ENCODE measurements at regions not wholly inside any gene's neighbourhood (a gene's known extent, or its start where the extent isn't known, plus 50 kb on each side); places are given as distances from the start of the nearest gene placed in this dataset.

DNA sequence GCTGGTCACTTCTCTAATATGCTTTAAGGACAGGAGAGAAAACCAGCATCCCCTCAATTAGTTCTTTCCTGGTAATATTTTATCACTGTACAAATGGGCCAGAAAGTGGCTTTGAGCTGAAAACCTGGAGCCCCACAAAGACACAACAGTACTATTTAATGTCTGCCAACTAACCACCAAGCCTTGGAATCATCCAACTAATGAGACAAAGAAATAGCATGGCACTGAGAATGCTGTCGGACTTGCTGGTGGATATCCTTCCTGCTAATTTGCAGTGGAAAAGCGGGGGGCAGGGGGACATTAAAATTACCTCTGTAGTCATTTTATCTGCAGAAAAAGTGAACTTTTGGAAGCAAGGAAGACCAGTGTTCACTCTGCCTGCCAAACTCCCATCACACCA lies 288.5 kb downstream of the KBTBD8 start:
- ChIA-PET POLR2A (no interaction called here), CTCF (no interaction called here)
- TF ChIP-seq, protein P1, sequence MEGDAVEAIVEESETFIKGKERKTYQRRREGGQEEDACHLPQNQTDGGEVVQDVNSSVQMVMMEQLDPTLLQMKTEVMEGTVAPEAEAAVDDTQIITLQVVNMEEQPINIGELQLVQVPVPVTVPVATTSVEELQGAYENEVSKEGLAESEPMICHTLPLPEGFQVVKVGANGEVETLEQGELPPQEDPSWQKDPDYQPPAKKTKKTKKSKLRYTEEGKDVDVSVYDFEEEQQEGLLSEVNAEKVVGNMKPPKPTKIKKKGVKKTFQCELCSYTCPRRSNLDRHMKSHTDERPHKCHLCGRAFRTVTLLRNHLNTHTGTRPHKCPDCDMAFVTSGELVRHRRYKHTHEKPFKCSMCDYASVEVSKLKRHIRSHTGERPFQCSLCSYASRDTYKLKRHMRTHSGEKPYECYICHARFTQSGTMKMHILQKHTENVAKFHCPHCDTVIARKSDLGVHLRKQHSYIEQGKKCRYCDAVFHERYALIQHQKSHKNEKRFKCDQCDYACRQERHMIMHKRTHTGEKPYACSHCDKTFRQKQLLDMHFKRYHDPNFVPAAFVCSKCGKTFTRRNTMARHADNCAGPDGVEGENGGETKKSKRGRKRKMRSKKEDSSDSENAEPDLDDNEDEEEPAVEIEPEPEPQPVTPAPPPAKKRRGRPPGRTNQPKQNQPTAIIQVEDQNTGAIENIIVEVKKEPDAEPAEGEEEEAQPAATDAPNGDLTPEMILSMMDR (IDR thresholded peaks at IDR 0.05; ENCODE audit: control extremely low read depth, extremely low read depth, low read depth, missing control alignments) = no peak
- no peak for DNase-seq (ENCODE audit: extremely low spot score)

DNA sequence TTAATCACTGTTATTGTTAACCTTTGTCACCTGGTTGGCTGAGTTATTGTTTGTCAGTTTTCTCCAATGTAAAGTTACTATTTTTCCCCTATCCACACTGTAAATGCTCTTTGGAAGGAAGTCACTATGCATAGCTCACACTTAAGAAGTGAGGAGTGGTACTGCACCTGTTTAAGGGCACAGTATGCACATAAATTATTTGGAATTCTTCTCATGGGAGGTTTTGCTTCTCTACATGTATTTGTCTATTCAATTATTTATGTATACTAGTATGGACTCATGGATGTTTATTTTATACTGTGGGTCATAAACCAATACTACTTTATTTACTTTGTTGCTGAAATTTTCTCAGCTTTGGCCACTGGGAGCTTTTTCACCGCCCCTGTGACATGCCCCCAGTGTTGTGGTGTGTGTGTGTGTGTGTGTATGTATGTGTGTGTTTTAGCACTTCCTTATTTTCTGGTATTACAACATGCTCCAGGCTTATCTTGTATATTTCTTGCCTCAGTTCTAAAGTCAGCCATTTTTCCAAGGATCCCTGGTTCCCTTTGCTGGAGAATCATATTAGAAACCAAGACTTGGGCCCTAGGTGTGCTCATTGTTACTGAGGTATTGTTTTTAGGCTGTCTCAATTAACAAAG lies 290.5 kb downstream of the KBTBD8 start:
- ChIA-PET CTCF (no interaction called here), POLR2A (no interaction called here)
- DNase-seq (ENCODE audit: extremely low spot score) = no peak
- TF ChIP-seq, protein P1 (IDR thresholded peaks at IDR 0.05; ENCODE audit: control extremely low read depth, extremely low read depth, low read depth, missing control alignments) = no peak

DNA sequence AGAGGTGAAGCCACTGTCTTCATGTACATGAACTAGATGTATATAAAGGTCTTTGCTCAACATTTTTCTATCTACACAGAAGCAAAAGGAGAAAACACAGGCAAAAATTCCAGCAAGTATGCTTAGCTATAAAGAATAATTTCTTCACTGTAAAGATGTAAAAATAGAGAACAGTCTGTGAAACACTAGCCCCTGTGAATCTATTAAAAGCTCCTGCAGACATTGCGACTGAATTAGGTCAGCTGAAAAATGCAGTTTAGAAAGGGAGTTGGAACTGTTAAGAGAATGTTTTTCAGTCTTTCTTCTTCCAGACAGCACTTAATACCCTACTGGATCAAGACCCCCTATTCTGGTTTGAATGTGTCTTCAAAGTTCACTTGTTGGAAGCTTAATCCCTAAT lies 291.5 kb downstream of the KBTBD8 start:
- TF ChIP-seq, protein P1 (IDR thresholded peaks at IDR 0.05; ENCODE audit: control extremely low read depth, extremely low read depth, low read depth, missing control alignments) = no peak
- no peak for DNase-seq (ENCODE audit: extremely low spot score)
- ChIA-PET CTCF (no interaction called here), POLR2A (no interaction called here)

DNA sequence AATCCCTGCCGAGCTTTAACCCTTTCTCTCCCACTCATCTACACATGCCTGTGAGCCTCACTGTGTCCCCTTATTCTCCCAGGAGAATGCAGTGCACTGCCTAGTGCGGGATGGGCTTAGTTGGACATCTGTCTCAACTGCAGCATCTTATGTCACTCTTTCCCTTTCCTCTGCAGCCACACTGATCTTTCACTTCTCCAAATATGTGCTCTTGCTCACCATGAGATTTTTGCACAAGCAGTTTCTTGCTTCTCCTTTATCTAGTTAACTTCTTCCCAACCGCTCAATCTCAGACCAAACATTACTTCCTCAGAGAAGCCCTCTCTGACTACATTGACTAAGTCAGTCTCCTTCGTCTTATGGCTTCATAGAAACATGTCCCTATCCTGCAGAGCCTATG lies 292.3 kb downstream of the KBTBD8 start:
- CTCF ChIA-PET = interaction anchor here (1.2 kb wide), 1 partner anchor 176 kb away, joined by 3 read pairs; no protein-coding TSS in a partner anchor
- POLR2A ChIA-PET = no interaction called here
- DNase-seq (ENCODE audit: extremely low spot score) = peak; percentile 14
- TF ChIP-seq, protein P1 (IDR thresholded peaks at IDR 0.05; ENCODE audit: control extremely low read depth, extremely low read depth, low read depth, missing control alignments) = no peak

DNA sequence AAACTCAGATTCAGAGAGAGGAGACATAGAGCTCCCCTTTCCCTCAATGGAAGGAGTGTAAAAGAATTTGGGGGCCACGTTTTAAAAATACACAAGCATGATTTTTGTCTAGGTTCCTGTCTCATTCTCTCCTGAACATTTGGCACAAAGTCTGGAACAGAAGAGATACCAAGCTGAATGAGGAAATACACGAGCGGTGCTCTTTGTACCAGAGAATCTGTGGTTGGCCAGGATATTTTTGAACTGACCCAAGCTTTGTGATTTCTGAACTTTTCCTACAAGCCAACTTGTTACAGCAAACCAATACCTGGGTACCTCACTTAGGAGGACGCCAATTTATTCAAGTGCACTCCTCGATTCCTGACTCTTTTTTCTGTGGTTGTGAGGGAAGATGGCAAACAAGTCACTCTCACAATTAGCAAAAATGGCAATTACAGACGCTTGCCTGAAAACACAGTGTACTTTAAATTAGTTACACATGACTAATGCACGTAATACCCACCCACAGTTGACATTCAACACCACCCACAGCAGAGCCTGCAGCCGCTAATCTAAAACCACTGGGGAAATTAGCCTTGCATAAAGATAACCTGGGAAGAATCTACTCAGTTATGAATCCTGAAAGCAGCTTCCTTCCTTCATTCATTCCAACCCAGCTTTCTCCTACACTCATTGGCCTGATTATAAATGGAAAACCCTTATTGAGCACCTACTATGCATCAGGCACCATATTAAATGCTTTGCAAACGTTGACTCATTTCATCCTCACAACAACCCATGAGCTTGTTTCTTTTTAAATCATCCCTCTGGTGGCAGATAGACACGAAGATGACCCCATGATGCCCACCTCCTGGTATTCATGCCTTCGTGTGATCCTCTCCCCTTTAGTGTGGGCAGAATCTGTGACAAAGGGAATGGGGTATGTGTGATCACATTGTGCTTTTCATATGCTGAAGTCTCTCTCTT lies 293.5 kb downstream of the KBTBD8 start:
- DNase-seq (ENCODE audit: extremely low spot score) = no peak
- POLR2A ChIA-PET = no interaction called here
- CTCF ChIA-PET = interaction anchor here (1.2 to 2.7 kb wide), 6 partner anchors 10 to 318 kb away, joined by 3 to 6 read pairs (median 3); no protein-coding TSS in a partner anchor
- TF ChIP-seq, protein P1 (IDR thresholded peaks at IDR 0.05; ENCODE audit: control extremely low read depth, extremely low read depth, low read depth, missing control alignments) = no peak

DNA sequence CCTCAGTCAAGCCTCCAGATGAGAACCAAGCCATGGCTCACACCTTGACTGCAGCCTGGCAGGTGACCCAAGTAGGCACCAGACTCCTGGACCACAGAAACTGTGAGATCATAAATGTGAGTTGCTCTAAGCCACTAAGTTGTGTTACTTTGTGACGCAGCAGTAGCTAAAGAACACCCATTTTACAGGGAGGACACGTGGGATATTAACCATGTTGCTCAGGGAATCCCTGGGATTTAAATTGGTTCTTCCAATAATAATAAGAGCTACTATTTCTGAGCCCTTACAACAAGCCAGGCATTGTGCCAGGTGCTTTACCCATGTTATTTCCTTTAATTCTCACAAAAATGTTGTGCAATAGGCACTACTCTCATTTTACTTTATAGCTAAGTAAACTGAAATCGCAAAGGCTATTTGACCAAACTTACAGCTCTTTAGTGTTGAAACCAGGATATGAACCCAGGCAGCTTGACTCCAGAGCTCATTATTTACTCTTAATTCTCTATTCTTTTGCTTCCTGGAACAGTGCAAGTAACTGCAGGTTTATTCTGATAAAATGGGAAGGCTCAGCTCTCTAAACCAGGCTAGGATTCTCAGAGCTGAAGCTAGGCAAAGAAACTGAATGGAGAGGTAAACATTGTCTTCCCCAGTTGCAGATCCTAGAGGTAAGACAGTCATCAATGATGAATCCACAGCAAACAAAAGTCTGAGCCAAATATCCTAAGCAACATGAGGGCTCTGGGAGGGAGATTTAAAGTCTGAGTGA lies 294.4 kb downstream of the KBTBD8 start:
- CTCF ChIA-PET = interaction anchor here (1.2 to 2.7 kb wide), 5 partner anchors 9 to 319 kb away, joined by 3 to 6 read pairs (median 3); no protein-coding TSS in a partner anchor
- POLR2A ChIA-PET = no interaction called here
- no peak for DNase-seq (ENCODE audit: extremely low spot score)
- TF ChIP-seq, protein P1 (IDR thresholded peaks at IDR 0.05; ENCODE audit: control extremely low read depth, extremely low read depth, low read depth, missing control alignments) = no peak

All from GM10248 (cell line).